Ectodermal cell (in vitro differentiated cells): ENCODE measurements at regions not wholly inside any gene's neighbourhood (a gene's known extent, or its start where the extent isn't known, plus 50 kb on each side); places are given as distances from the start of the nearest gene placed in this dataset.
"Not testable (repeated sequence)": the region's sequence is repeated elsewhere in the genome, so short reads cannot be mapped to it uniquely, and the experiment has no call there.

ENCODE experiments used
- H3K27ac ChIP-seq: 2 replicates; pipeline ENCODE4 v1.7.0; 2013; ENCODE audit warnings: mild to moderate bottlenecking, low read depth, low read length; ENCODE audit not compliant: insufficient read depth, poor library complexity, severe bottlenecking
- H3K27me3 ChIP-seq: 2 replicates; pipeline ENCODE4 v1.7.0; 2013; ENCODE audit warnings: mild to moderate bottlenecking, low read length; ENCODE audit not compliant: insufficient read depth, control insufficient read depth, poor library complexity, severe bottlenecking
- H3K36me3 ChIP-seq: one replicate; pipeline ENCODE4 v1.7.0; 2013; ENCODE audit warnings: low read length; ENCODE audit not compliant: control insufficient read depth, insufficient read depth
- H3K4me1 ChIP-seq: one replicate; pipeline ENCODE4 v1.7.0; 2013; ENCODE audit warnings: low read length; ENCODE audit not compliant: control insufficient read depth, insufficient read depth
- H3K4me3 ChIP-seq: 2 replicates; pipeline ENCODE4 v1.7.0; 2013; ENCODE audit warnings: low read depth, low read length, control low read depth; ENCODE audit not compliant: insufficient read depth
- H3K9me3 ChIP-seq: 2 replicates; pipeline ENCODE4 v1.7.0; 2013; ENCODE audit warnings: mild to moderate bottlenecking, low read length, moderate library complexity; ENCODE audit not compliant: control insufficient read depth
- WGBS, 2 experiments: methylation state at CpG; one replicate each; pipeline ENCODE4 v1.1.7; 2013; ENCODE audit warnings: missing lambda C conversion rate in 2 of 2; 5-methylcytosine and 5-hydroxymethylcytosine counted together

GRCh38 chr2:76194031-76194775 lies 483.5 kb upstream of the GCFC2 start:
- H3K27ac ChIP-seq, result no peak overlapping the region
- no peaks in the 10 kb centered on the region for H3K4me1 ChIP-seq
- H3K9me3 ChIP-seq, result no peaks in the 10 kb centered on the region
- WGBS, 2 experiments, result 95 to 96% methylated on average over 5 of the region's 5 CpGs
- H3K36me3 ChIP-seq, result no peaks in the 10 kb centered on the region
- H3K4me3 ChIP-seq, result no peak overlapping the region
- H3K27me3 ChIP-seq, result no peaks in the 10 kb centered on the region

GRCh38 chr2:76193089-76193488 lies 482.4 kb upstream of the GCFC2 start:
- Histone ChIP-seq H3K4me1 (no peaks in the 10 kb centered on the region), H3K27me3 (no peaks in the 10 kb centered on the region), H3K36me3 (no peaks in the 10 kb centered on the region), H3K9me3 (no peaks in the 10 kb centered on the region), H3K27ac (no peak overlapping the region), H3K4me3 (no peak overlapping the region)
- 93 to 98% methylated on average over 3 of the region's 3 CpGs for WGBS, 2 experiments

- H3K9me3 ChIP-seq, result no peaks in the 10 kb centered on the region
- no peaks in the 10 kb centered on the region for H3K4me1 ChIP-seq
- no peaks in the 10 kb centered on the region for H3K27me3 ChIP-seq
- no peak overlapping the region for H3K4me3 ChIP-seq
- no peaks in the 10 kb centered on the region for H3K36me3 ChIP-seq
- 92 to 93% methylated on average over 3 to 4 of the region's 4 CpGs for WGBS, 2 experiments
- H3K27ac ChIP-seq, result no peak overlapping the region
These were observed 477.8 kb upstream of the GCFC2 start for GRCh38 chr2:76188334-76189008.

GRCh38 chr2:76187415-76187814 lies 476.7 kb upstream of the GCFC2 start:
- no peaks in the 10 kb centered on the region for H3K36me3 ChIP-seq
- H3K27ac ChIP-seq, result no peak overlapping the region
- H3K4me3 ChIP-seq, result no peak overlapping the region
- H3K9me3 ChIP-seq, result no peaks in the 10 kb centered on the region
- WGBS, 2 experiments, result 100% methylated on average over 1 of the region's 1 CpG
- H3K27me3 ChIP-seq, result no peaks in the 10 kb centered on the region
- no peaks in the 10 kb centered on the region for H3K4me1 ChIP-seq

GRCh38 chr2:76180676-76181075 lies 470.0 kb upstream of the GCFC2 start:
- WGBS, 2 experiments, result 94 to 100% methylated on average over 1 of the region's 1 CpG

GRCh38 chr2:76178610-76179009 lies 467.9 kb upstream of the GCFC2 start:
- no peaks in the 10 kb centered on the region for H3K4me1 ChIP-seq
- H3K4me3 ChIP-seq, result no peak overlapping the region
- H3K27me3 ChIP-seq, result no peaks in the 10 kb centered on the region
- 100% methylated on average over 1 of the region's 1 CpG; no CpG with 5 or more reads in 1 of the 2 experiments for WGBS, 2 experiments
- H3K36me3 ChIP-seq, result no peaks in the 10 kb centered on the region
- no peaks in the 10 kb centered on the region for H3K9me3 ChIP-seq
- no peak overlapping the region for H3K27ac ChIP-seq

More at GRCh38 chr2:76180676-76181075, 470.0 kb upstream of the GCFC2 start:
- no peaks in the 10 kb centered on the region for H3K36me3 ChIP-seq
- no peak overlapping the region for H3K4me3 ChIP-seq
- H3K27me3 ChIP-seq, result no peaks in the 10 kb centered on the region
- no peaks in the 10 kb centered on the region for H3K4me1 ChIP-seq
- H3K9me3 ChIP-seq, result no peaks in the 10 kb centered on the region
- H3K27ac ChIP-seq, result no peak overlapping the region

- Histone ChIP-seq H3K27me3 (no peaks in the 10 kb centered on the region), H3K36me3 (no peaks in the 10 kb centered on the region), H3K4me1 (no peaks in the 10 kb centered on the region), H3K4me3 (no peak overlapping the region), H3K27ac (no peak overlapping the region), H3K9me3 (no peaks in the 10 kb centered on the region)
- 93 to 100% methylated on average over 1 to 3 of the region's 3 CpGs for WGBS, 2 experiments
These were observed 464.6 kb upstream of the GCFC2 start for GRCh38 chr2:76175295-76175694.

- no peaks in the 10 kb centered on the region for H3K27me3 ChIP-seq
- no peak overlapping the region for H3K4me3 ChIP-seq
- 83 to 94% methylated on average over 2 of the region's 2 CpGs for WGBS, 2 experiments
- H3K4me1 ChIP-seq, result no peaks in the 10 kb centered on the region
- no peak overlapping the region for H3K27ac ChIP-seq
- no peaks in the 10 kb centered on the region for H3K36me3 ChIP-seq
- H3K9me3 ChIP-seq, result no peaks in the 10 kb centered on the region
These were observed 463.8 kb upstream of the GCFC2 start for GRCh38 chr2:76174505-76174904.

GRCh38 chr2:76173206-76173605 lies 462.5 kb upstream of the GCFC2 start:
- not testable (repeated sequence) for H3K4me1 ChIP-seq, H3K36me3 ChIP-seq, H3K27ac ChIP-seq, H3K4me3 ChIP-seq, H3K27me3 ChIP-seq, H3K9me3 ChIP-seq
- 0% methylated on average over 1 of the region's 1 CpG for WGBS, 2 experiments

- H3K36me3 ChIP-seq, H3K27ac ChIP-seq, H3K27me3 ChIP-seq, H3K9me3 ChIP-seq, H3K4me1 ChIP-seq, H3K4me3 ChIP-seq: not testable (repeated sequence)
These were observed 461.5 kb upstream of the GCFC2 start for GRCh38 chr2:76172154-76172595.
